ENCODE measurements at regions not wholly inside any gene's neighbourhood (a gene's known extent, or its start where the extent isn't known, plus 50 kb on each side); places are given as distances from the start of the nearest gene placed in this dataset.
A peak's percentile ranks its signal among the peaks of the same experiment; 100 is the strongest.
"Not testable (repeated sequence)": the region's sequence is repeated elsewhere in the genome, so short reads cannot be mapped to it uniquely, and the experiment has no call there.

DNA sequence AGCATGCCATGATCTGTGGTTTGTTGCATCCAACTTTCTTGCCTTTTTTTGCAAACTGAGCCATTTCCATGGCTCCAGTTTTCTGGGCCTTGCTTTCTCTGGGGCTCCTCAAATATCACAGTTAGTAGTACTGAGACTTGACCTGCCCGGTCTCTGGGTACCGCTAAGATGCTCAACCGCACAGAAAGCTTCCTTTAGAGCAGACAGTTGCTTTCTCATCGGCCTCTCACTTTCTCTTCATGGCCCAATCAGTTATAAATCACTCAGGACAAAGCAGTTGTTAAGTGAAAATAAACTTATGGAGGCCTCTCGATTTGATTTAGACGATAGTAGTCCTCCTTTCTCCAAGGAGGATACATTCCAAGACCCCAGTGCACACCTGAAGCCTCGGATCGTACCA is 141.2 kb upstream of the ASB18 start:
- no peak for DNase-seq

GRCh38 chr2:236408090-236408489 is 143.9 kb upstream of the ASB18 start:
- DNase-seq, result no peak

DNA sequence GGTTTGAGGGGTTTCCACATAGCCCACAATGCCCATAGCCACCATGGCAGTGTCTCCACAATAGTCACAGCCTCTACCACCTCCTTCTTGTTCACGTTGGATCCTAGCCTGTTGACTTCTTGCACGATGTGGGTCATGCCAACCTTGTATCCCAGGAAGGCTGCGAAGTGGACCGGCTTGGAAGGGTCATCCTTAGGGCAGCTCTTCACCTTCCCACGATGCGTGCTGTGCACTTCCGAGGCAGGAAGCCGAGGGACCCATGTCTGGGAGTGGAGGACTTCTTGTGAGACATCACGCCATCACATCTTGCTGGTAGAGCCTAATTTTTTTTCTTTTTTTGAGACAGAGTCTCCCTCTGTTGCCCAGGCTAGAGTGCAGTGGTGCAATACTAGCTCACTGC is 144.6 kb upstream of the ASB18 start:
- no peak for DNase-seq

DNA sequence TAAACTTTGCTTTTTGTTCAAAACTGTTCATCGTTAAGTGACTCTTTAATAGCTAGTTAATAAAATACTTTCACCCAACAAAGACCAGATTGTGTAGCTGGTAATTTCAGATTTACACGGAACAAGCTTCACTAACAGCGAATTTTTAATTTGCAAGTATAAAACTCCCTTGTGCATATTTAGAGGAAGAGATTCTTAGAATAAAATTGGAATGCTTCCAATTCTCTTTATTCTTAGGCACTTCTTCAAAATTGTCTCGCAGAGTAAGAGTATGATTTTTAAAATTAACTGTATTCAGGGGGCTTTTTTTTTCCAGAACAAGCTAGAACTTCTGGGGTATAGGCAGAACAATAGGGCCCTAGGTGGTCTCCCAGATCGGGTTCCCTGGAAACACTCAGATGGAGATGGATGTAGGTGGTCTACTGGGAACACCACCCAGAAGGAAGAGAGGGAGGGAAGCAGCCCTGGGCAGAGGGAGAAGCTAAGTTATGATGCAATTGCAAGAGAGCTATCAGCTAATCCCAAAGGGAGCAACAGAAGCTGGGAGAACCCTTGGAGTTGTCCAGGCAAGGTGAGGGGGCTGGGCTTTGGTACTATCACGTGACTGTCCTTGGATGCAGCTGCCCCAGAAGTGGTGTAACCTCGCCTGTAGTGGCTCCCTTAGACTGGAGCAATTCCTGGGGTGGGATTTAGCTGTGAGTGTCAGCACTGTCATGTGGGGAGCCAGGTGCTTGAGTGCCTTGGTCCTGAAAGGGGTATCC is 151.7 kb upstream of the ASB18 start:
- no peak for DNase-seq

DNA sequence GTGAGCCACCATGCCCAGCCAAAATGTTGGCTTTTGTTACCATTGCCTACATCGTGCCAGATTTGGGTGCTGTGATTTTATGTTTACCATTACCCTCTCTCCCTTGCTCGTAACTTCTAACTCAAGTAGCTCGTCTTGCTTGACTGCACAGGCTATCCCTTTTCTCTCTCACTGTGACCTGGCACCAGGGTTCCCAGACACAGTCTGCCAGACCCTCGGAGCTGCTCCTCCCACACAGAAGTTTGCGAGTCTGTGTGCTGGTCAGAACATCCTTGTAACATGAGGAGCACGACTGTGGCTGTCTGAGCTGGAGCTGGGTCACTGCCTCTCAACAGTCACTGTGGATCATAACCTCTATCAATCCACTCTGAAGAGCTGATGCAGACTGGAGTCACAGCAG is 152.5 kb upstream of the ACKR3 start:
- no peak for DNase-seq

DNA sequence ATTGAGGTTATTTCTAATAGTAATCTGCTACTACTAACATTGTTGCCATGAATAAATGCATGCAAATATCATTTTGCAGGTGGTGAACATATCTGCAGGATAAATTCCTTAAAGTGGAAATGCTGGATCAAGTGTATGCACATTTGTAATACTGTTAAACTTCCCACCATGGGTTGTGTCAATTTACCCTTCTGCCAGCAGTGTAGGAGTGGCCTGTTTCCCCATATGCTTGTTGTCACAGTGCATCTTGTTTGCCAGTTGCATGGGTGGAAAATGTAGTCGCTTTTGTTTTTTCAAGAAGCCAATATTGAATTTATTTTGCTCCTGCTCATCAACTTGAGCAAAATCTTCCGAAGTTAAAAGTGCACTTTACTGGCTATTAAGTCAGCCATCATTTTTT is 139.0 kb upstream of the ACKR3 start:
- DNase-seq, result no peak

DNA sequence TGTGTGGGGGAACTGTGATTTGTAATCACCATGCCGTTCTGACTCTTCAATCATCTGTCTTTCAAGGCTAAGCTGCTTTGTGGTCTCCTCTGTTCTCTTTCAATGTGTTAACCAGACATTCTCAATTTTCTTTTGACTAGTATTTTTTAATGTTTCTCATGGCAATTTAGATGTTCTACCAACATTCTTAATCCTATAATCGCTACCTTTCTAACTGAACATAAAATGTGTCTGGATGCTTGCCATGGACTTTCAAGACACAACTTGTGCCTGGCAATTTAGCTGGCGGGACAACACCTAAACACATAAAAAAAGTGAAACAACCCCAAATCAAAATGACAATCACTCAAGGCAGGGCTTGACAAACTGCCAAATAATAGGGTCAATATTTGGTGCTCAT is 135.0 kb upstream of the ACKR3 start:
- no peak for DNase-seq

DNA sequence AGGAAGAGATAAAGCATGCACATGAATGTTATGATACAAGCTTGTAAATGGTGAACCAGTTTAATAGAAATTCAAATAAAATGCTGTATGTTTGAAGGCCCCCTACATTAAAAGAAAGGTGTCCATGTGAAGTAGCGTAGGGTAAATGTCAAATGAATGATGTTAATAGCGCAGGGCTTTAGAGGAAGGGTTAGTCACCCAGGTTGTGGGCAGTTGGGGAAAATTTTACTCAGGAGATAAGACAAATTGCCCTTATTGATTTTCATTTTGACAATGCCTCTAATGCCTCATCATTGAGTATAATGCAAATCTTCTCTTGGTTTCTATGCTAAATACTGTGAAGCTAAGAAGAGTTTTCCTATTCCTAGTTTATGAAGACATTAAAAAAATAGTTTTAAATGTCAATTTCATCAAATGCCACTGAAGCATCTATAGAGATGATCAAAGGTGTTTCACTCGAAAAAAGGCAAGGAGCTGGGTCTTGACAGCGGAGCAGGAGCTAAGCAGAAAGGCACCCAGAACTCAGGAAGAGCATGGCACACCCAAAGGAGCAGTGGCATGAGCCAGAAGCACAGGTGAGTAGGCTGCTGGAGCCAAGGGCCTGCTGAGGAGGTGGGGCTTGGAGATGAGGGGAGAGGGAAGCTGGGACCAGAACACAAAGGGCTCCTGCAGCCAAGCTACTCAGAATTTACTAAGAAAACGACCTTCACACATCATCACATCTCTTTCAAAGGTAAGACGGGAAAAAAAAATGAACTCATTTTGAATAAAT is 129.3 kb upstream of the ACKR3 start:
- DNase-seq, result no peak

DNA sequence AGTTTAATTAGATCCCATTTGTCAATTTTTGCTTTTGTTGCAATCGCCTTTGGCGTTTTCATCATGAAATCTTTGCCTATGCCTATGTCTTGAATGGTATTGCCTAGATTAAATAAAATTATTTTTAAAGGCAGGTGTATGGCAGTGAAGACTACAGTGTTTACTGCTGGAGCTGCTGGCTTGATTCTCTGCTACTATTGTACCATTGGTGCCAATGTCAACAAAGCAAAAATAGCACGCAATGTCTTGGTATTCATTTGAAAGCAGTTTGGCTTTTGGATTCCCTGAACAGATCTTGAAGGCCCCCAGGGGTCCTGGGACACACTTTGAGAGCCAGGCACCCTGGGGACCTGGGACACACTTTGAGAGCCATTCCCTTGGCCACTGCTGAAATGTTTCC is 125.4 kb upstream of the ACKR3 start:
- no peak for DNase-seq

DNA sequence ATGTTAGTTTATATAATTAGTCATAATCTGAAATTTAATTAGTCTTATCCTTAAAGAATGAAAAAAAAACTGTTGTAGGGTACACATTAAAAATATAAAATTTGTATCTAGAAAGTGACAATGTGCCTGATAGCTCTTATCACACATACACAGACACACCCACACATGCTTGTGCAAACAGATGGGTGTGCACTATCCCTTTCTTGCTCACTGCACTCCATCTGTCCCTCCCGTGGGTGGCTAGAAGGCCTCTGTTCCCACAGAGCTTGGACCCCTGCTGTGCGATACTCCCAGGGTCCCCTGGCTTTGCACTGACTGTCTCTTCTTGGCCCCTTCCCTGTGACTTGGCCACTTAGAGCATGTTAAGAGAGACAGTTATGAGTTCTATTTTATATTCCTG is 123.9 kb upstream of the ACKR3 start:
- no peak for DNase-seq

- no peak for DNase-seq
Measured at GRCh38 chr2:236446521-236446920, 123.1 kb upstream of the ACKR3 start.

DNA sequence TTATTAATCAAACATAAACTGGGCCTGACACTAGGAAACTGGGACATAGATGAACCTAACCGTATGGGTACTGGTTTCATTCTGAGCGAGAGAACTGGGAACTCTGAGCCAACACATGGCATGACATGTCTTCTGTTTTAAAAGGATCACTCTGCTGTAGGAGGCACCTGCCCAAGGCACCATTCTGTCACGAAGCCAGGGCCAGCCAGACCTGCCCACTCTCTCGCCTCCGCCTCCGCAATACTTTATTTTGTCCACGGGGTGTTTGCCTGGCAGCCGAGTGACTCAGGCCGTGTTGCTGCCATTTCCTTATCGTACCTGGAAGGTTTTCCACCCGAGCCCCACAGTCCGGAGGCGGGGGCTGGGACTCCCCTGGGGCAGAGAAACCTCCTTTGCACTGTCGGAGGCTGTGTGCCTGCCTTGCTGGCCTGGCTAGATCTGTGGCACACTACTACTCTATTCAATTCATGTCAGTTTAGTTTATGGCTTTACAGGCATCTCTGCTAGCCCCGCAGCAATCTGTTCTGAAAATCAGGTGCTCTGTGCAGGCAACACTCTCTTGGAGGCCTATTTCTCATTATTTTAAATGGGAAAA is 120.4 kb upstream of the ACKR3 start:
- peak in 1 of 51 donors; percentile 24 for DNase-seq

DNA sequence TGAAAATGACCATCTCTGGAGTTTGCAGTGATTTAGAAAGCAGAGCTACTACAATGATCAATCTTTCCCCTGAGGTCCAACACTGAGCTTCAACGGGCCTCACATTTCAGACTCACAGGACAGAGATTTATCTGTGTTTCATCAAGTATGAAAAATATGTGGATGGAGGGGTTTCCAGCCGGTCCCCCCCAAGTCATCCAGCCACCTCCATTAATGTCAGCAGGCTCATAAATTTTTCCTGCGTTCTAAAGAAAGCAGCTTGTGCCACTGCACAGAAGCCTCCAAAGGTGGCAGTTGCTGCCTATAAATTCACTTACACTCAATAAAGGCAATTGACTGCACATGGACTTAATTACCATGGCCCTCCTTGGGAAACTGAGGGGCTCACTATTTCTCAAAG is 117.4 kb upstream of the ACKR3 start:
- no peak for DNase-seq

GRCh38 chr2:236454076-236454475 is 115.5 kb upstream of the ACKR3 start:
- DNase-seq, result no peak

DNA sequence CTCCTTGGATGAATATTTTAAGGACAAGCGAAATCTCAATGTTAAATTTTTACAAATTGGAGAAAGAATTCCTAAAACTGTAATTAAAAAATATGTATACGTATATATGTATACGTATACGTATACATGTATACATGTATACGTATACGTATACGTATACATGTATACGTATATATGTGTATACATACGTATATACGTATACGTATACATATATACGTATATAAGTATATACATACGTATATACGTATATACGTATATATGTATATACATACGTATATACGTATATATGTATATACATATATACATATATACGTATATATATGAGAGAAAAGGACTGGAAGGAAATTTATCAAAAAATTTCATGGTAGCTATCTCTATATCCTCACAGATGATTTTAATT is 110.2 kb upstream of the ACKR3 start:
- DNase-seq, result no peak

- DNase-seq, result no peak
Measured at GRCh38 chr2:236464140-236464539, 105.5 kb upstream of the ACKR3 start.

GRCh38 chr2:236472720-236473495 is 96.7 kb upstream of the ACKR3 start:
- DNase-seq, result peak in 19 of 51 donors; percentile 9 to 67 (median 37)

GRCh38 chr2:236473691-236474090 is 95.9 kb upstream of the ACKR3 start:
- no peak for DNase-seq

DNA sequence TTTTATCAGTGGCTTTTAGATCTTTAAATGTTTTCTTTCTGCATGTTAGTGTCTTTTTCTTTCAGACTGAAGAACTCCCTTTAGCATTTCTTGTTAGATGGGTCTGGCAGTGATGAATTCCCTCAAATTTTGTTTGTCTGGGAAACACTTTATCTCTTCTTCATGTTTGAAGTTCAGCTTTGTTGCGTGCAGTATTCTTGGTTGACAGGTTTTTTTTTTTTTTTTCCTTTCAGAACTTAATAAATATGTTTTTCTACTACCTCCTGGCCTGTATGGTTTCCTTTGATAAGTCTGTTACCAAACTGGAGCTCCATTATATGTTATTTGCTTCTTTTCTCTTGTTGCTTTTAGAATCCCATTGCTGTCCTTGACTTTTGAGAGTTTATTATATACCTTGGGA is 89.8 kb upstream of the ACKR3 start:
- DNase-seq, result no peak

- DNase-seq, result no peak
Measured at GRCh38 chr2:236483102-236483501, 86.5 kb upstream of the ACKR3 start.

- peak in 1 of 51 donors; percentile 41 for DNase-seq
Measured at GRCh38 chr2:236485519-236485918, 84.1 kb upstream of the ACKR3 start.

- DNase-seq, result not testable (repeated sequence)
Measured at GRCh38 chr2:236489083-236489482, 80.5 kb upstream of the ACKR3 start.

All from hypothalamus (tissue), 51 donors.